ENCODE measurements at regions not wholly inside any gene's neighbourhood (a gene's known extent, or its start where the extent isn't known, plus 50 kb on each side); places are given as distances from the start of the nearest gene placed in this dataset.
"Not testable (repeated sequence)": the region's sequence is repeated elsewhere in the genome, so short reads cannot be mapped to it uniquely, and the experiment has no call there.

- no peaks in the 10 kb centered on the region for H3K27me3 Mint-ChIP-seq
- Histone ChIP-seq H3K27me3 (ENCODE audit: control insufficient read depth, insufficient read depth, low read length) (no peaks in the 10 kb centered on the region), H3K27ac (ENCODE audit: insufficient read depth, low read length, poor library complexity, severe bottlenecking) (no peak overlapping the region), H3K36me3 (ENCODE audit: control insufficient read depth, insufficient read depth, low read length) (no peaks in the 10 kb centered on the region), H3K4me1 (ENCODE audit: control insufficient read depth, insufficient read depth, low read length, poor library complexity, severe bottlenecking) (no peaks in the 10 kb centered on the region), H3K4me3 (ENCODE audit: low read depth, low read length) (no peak overlapping the region), H3K9me3 (ENCODE audit: control insufficient read depth in 2 of 2, low read length in 2 of 2) (no peaks in the 10 kb centered on the region)
- ATAC-seq (ENCODE audit: low read depth in 2 of 2) (no peak), DNase-seq (no peak)
- no peaks in the 10 kb centered on the region for H3K36me3 Mint-ChIP-seq
- no peak overlapping the region for H3K27ac Mint-ChIP-seq
- H3K4me3 Mint-ChIP-seq: no peak overlapping the region
- no peaks in the 10 kb centered on the region for H3K4me1 Mint-ChIP-seq
- H3K9me3 Mint-ChIP-seq: peaks cover 0 to 13% (median 2%) of the 10 kb centered on the region in 7 donors
These were observed 1191.3 kb upstream of the IGFBP7 start for GRCh38 chr4:58301376-58301999.

DNA sequence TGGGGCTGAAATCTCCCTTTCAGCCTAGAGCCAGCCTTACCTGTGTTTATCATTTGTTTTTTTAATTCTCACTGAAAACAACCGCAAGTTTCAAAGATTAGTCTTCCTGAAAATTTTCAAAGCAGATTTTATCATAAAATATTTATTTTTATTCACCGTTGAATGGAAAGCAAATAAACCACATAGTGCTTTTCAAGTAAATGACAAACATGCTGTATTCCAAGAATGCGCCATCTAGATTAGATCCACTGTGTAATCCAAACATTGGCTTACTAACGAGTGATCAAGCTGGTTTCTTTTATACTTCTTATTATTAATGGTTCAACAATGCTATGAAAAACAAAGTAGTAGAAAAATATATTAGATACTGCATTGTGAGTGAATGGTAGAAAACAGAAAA, 1176.2 kb upstream of the IGFBP7 start:
- Mint-ChIP-seq H3K4me1 (no peaks in the 10 kb centered on the region), H3K4me3 (no peak overlapping the region), H3K27ac (no peak overlapping the region), H3K27me3 (no peaks in the 10 kb centered on the region), H3K36me3 (no peaks in the 10 kb centered on the region), H3K9me3 (peaks cover 1 to 8% (median 6%) of the 10 kb centered on the region in 7 donors)
- DNase-seq (no peak), ATAC-seq (ENCODE audit: low read depth in 2 of 2) (no peak)
- H3K4me1 ChIP-seq (ENCODE audit: control insufficient read depth, insufficient read depth, low read length, poor library complexity, severe bottlenecking): no peaks in the 10 kb centered on the region
- no peak overlapping the region for H3K27ac ChIP-seq (ENCODE audit: insufficient read depth, low read length, poor library complexity, severe bottlenecking)
- no peak overlapping the region for H3K4me3 ChIP-seq (ENCODE audit: low read depth, low read length)
- H3K9me3 ChIP-seq (ENCODE audit: control insufficient read depth in 2 of 2, low read length in 2 of 2): no peaks in the 10 kb centered on the region
- H3K36me3 ChIP-seq (ENCODE audit: control insufficient read depth, insufficient read depth, low read length): no peaks in the 10 kb centered on the region
- no peaks in the 10 kb centered on the region for H3K27me3 ChIP-seq (ENCODE audit: control insufficient read depth, insufficient read depth, low read length)

DNA sequence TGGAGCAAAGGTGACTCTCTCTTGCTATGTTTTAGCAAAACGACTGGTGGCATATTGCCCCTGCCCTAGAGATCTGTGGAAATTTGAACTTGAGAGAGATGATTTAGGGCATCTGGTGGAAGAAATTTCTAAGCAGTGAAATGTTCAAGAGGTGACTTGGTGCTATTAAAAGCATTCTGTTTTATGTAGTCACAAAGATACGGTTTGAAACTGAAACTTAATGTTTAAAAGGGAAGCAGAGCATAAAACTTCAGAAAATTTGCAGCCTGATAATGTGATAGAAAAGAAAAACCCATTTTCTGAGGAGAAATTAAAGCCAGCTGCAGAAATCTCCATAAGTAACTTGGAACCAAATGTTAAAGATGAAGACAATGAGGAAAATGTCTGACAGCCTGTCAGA, 1170.7 kb upstream of the IGFBP7 start:
- not testable (repeated sequence) for H3K9me3 ChIP-seq (ENCODE audit: control insufficient read depth in 2 of 2, low read length in 2 of 2); H3K4me1 ChIP-seq (ENCODE audit: control insufficient read depth, insufficient read depth, low read length, poor library complexity, severe bottlenecking); H3K4me1 Mint-ChIP-seq; H3K4me3 Mint-ChIP-seq; H3K4me3 ChIP-seq (ENCODE audit: low read depth, low read length); ATAC-seq (ENCODE audit: low read depth in 2 of 2); H3K27ac Mint-ChIP-seq; H3K36me3 Mint-ChIP-seq; H3K27ac ChIP-seq (ENCODE audit: insufficient read depth, low read length, poor library complexity, severe bottlenecking); H3K36me3 ChIP-seq (ENCODE audit: control insufficient read depth, insufficient read depth, low read length); DNase-seq; H3K27me3 Mint-ChIP-seq; H3K27me3 ChIP-seq (ENCODE audit: control insufficient read depth, insufficient read depth, low read length)
- H3K9me3 Mint-ChIP-seq: peaks cover 0 to 18% (median 5%) of the 10 kb centered on the region in 7 donors

DNA sequence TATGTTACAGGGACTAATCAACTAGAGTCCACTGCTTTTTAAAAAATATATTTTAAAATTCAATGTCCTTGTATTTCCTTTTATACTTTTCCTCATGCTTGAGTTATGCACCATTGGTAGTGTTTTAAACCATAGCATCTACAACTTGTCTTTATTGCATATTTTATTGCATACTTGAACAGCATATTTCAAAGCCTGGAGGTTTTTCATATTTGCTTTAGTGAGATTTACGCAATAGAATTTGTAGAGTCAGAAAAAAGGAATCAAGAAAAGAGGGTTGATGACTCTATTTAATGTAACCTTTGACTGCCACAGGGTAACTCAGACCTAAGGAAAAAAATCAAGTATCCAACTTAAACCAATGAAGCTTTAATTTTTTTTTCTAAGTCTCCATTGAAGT, 1165.7 kb upstream of the IGFBP7 start:
- no peak for ATAC-seq (ENCODE audit: low read depth in 2 of 2)
- no peaks in the 10 kb centered on the region for H3K36me3 Mint-ChIP-seq
- H3K27ac Mint-ChIP-seq: no peak overlapping the region
- no peaks in the 10 kb centered on the region for H3K27me3 ChIP-seq (ENCODE audit: control insufficient read depth, insufficient read depth, low read length)
- no peaks in the 10 kb centered on the region for H3K27me3 Mint-ChIP-seq
- H3K4me3 ChIP-seq (ENCODE audit: low read depth, low read length): no peak overlapping the region
- H3K27ac ChIP-seq (ENCODE audit: insufficient read depth, low read length, poor library complexity, severe bottlenecking): no peak overlapping the region
- H3K9me3 ChIP-seq (ENCODE audit: control insufficient read depth in 2 of 2, low read length in 2 of 2): no peaks in the 10 kb centered on the region
- no peaks in the 10 kb centered on the region for H3K4me1 ChIP-seq (ENCODE audit: control insufficient read depth, insufficient read depth, low read length, poor library complexity, severe bottlenecking)
- peaks cover 2 to 17% (median 6%) of the 10 kb centered on the region in 7 donors for H3K9me3 Mint-ChIP-seq
- no peaks in the 10 kb centered on the region for H3K4me1 Mint-ChIP-seq
- no peak for DNase-seq
- no peak overlapping the region for H3K4me3 Mint-ChIP-seq
- no peaks in the 10 kb centered on the region for H3K36me3 ChIP-seq (ENCODE audit: control insufficient read depth, insufficient read depth, low read length)

GRCh38 chr4:58274553-58274952, 1164.4 kb upstream of the IGFBP7 start:
- Mint-ChIP-seq H3K36me3 (no peaks in the 10 kb centered on the region), H3K27ac (no peak overlapping the region), H3K27me3 (no peaks in the 10 kb centered on the region), H3K9me3 (peaks cover 0 to 12% (median 7%) of the 10 kb centered on the region in 7 donors), H3K4me1 (no peaks in the 10 kb centered on the region), H3K4me3 (no peak overlapping the region)
- ATAC-seq (ENCODE audit: low read depth in 2 of 2): no peak
- H3K36me3 ChIP-seq (ENCODE audit: control insufficient read depth, insufficient read depth, low read length): no peaks in the 10 kb centered on the region
- no peak overlapping the region for H3K27ac ChIP-seq (ENCODE audit: insufficient read depth, low read length, poor library complexity, severe bottlenecking)
- no peaks in the 10 kb centered on the region for H3K9me3 ChIP-seq (ENCODE audit: control insufficient read depth in 2 of 2, low read length in 2 of 2)
- H3K4me3 ChIP-seq (ENCODE audit: low read depth, low read length): no peak overlapping the region
- H3K27me3 ChIP-seq (ENCODE audit: control insufficient read depth, insufficient read depth, low read length): no peaks in the 10 kb centered on the region
- H3K4me1 ChIP-seq (ENCODE audit: control insufficient read depth, insufficient read depth, low read length, poor library complexity, severe bottlenecking): no peaks in the 10 kb centered on the region
- no peak for DNase-seq

GRCh38 chr4:58272311-58272710, 1162.1 kb upstream of the IGFBP7 start:
- no peak for DNase-seq
- no peaks in the 10 kb centered on the region for H3K27me3 ChIP-seq (ENCODE audit: control insufficient read depth, insufficient read depth, low read length)
- Mint-ChIP-seq H3K36me3 (no peaks in the 10 kb centered on the region), H3K27me3 (no peaks in the 10 kb centered on the region), H3K4me1 (no peaks in the 10 kb centered on the region), H3K27ac (no peak overlapping the region), H3K4me3 (no peak overlapping the region), H3K9me3 (peaks cover 2 to 30% (median 7%) of the 10 kb centered on the region in 7 donors)
- H3K27ac ChIP-seq (ENCODE audit: insufficient read depth, low read length, poor library complexity, severe bottlenecking): no peak overlapping the region
- ATAC-seq (ENCODE audit: low read depth in 2 of 2): no peak
- no peaks in the 10 kb centered on the region for H3K36me3 ChIP-seq (ENCODE audit: control insufficient read depth, insufficient read depth, low read length)
- H3K4me1 ChIP-seq (ENCODE audit: control insufficient read depth, insufficient read depth, low read length, poor library complexity, severe bottlenecking): no peaks in the 10 kb centered on the region
- no peaks in the 10 kb centered on the region for H3K9me3 ChIP-seq (ENCODE audit: control insufficient read depth in 2 of 2, low read length in 2 of 2)
- H3K4me3 ChIP-seq (ENCODE audit: low read depth, low read length): no peak overlapping the region

DNA sequence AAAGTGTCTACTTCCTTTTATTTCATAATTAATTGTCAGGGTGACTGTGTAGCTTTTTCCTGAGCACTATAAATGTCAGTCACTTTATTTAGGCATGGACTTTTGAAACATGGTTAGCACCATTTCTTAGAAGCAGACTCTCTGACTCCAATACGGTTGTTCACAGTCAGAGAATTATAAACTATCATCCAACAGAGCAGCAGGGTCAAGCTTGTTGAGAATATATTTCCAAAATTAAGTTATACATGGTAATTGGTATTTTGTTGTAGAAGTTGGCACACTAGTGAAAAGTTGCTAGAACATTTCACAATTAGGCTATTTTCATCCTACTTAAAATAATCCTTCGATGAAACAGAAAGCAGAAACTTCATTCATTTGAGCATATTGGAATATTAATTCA, 1155.5 kb upstream of the IGFBP7 start:
- no peaks in the 10 kb centered on the region for H3K36me3 ChIP-seq (ENCODE audit: control insufficient read depth, insufficient read depth, low read length)
- H3K27ac ChIP-seq (ENCODE audit: insufficient read depth, low read length, poor library complexity, severe bottlenecking): no peak overlapping the region
- Mint-ChIP-seq H3K27ac (no peak overlapping the region), H3K4me1 (no peaks in the 10 kb centered on the region), H3K4me3 (no peak overlapping the region), H3K9me3 (peaks cover 0 to 19% (median 8%) of the 10 kb centered on the region in 7 donors), H3K27me3 (no peaks in the 10 kb centered on the region), H3K36me3 (no peaks in the 10 kb centered on the region)
- H3K9me3 ChIP-seq (ENCODE audit: control insufficient read depth in 2 of 2, low read length in 2 of 2): no peaks in the 10 kb centered on the region
- no peaks in the 10 kb centered on the region for H3K4me1 ChIP-seq (ENCODE audit: control insufficient read depth, insufficient read depth, low read length, poor library complexity, severe bottlenecking)
- H3K27me3 ChIP-seq (ENCODE audit: control insufficient read depth, insufficient read depth, low read length): no peaks in the 10 kb centered on the region
- DNase-seq (no peak), ATAC-seq (ENCODE audit: low read depth in 2 of 2) (no peak)
- no peak overlapping the region for H3K4me3 ChIP-seq (ENCODE audit: low read depth, low read length)

GRCh38 chr4:58261526-58261925, 1151.3 kb upstream of the IGFBP7 start:
- H3K9me3 Mint-ChIP-seq: peaks cover 0 to 14% (median 3%) of the 10 kb centered on the region in 7 donors
- no peaks in the 10 kb centered on the region for H3K36me3 Mint-ChIP-seq
- DNase-seq (no peak), ATAC-seq (ENCODE audit: low read depth in 2 of 2) (no peak)
- H3K4me1 Mint-ChIP-seq: no peaks in the 10 kb centered on the region
- no peak overlapping the region for H3K4me3 Mint-ChIP-seq
- no peaks in the 10 kb centered on the region for H3K27me3 ChIP-seq (ENCODE audit: control insufficient read depth, insufficient read depth, low read length)
- no peak overlapping the region for H3K27ac Mint-ChIP-seq
- H3K9me3 ChIP-seq (ENCODE audit: control insufficient read depth in 2 of 2, low read length in 2 of 2): no peaks in the 10 kb centered on the region
- H3K36me3 ChIP-seq (ENCODE audit: control insufficient read depth, insufficient read depth, low read length): no peaks in the 10 kb centered on the region
- no peak overlapping the region for H3K27ac ChIP-seq (ENCODE audit: insufficient read depth, low read length, poor library complexity, severe bottlenecking)
- no peak overlapping the region for H3K4me3 ChIP-seq (ENCODE audit: low read depth, low read length)
- no peaks in the 10 kb centered on the region for H3K27me3 Mint-ChIP-seq
- H3K4me1 ChIP-seq (ENCODE audit: control insufficient read depth, insufficient read depth, low read length, poor library complexity, severe bottlenecking): no peaks in the 10 kb centered on the region

Data from CD4-positive, CD25-positive, alpha-beta regulatory T cell (primary cell).